Testis (tissue), 2 donors: ENCODE measurements at regions not wholly inside any gene's neighbourhood (a gene's known extent, or its start where the extent isn't known, plus 50 kb on each side); places are given as distances from the start of the nearest gene placed in this dataset.

Experiments
- DNase-seq: peaks from one replicate; pipeline ENCODE4 v3.0.0-alpha.2; 2019
- H3K27ac ChIP-seq, 2 donors: fragments of 200-600 bp; sonication (generic); one replicate each; pipeline ENCODE4 v1.5.1; 2019
- H3K27me3 ChIP-seq: fragments of 200-600 bp; sonication (generic); one replicate; pipeline ENCODE4 v1.5.1; 2019
- H3K36me3 ChIP-seq: fragments of 200-600 bp; sonication (generic); one replicate; pipeline ENCODE4 v1.5.1; 2017; ENCODE audit warnings: low read depth; ENCODE audit errors: missing control alignments
- H3K4me1 ChIP-seq: fragments of 200-600 bp; sonication (generic); one replicate; pipeline ENCODE4 v1.5.1; 2019
- H3K4me3 ChIP-seq, 2 donors: fragments of 200-600 bp; sonication (generic); one replicate each; pipeline ENCODE4 v1.5.1; 2017 to 2019
- H3K9me3 ChIP-seq: fragments of 200-600 bp; sonication (generic); one replicate; pipeline ENCODE4 v1.5.1; 2017
- CTCF ChIP-seq, 3 experiments: fragments of 450-650 bp in 2 of 3; fragments of 200-600 bp in 1 of 3; sonication (generic) in 1 of 3; IDR thresholded peaks; one replicate each; pipeline ENCODE4 v1.5.1; 2016 to 2019; ENCODE audit warnings: antibody characterized with exemption in 3 of 3, mild to moderate bottlenecking in 2 of 3, moderate library complexity in 1 of 3
- POLR2A ChIP-seq: fragments of 450-650 bp; IDR thresholded peaks from one replicate; pipeline ENCODE4 v1.6.1; 2017; ENCODE audit warnings: antibody characterized with exemption, mild to moderate bottlenecking, moderate library complexity
- WGBS, 2 donors: methylation state at CpG; one replicate each; pipeline ENCODE4 v1.1.5; 2018; 5-methylcytosine and 5-hydroxymethylcytosine counted together
- intact Hi-C: fragments of 100-400 bp; cut with DNase I; formaldehyde crosslinking; loops from one replicate; pipeline ENCODE4 v1.15.1; 2023; ENCODE audit warnings: low total_unique reads

GRCh38 chr2:8019934-8020333 is 661.9 kb upstream of the ID2 start:
- intact Hi-C loops, result no loop called here
- no peak for TF ChIP-seq CTCF (IDR thresholded peaks at IDR 0.05)
- TF ChIP-seq POLR2A, result no peak
- H3K36me3 ChIP-seq, result no peaks in the 10 kb centered on the region
- DNase-seq, result no peak
- H3K4me3 ChIP-seq, result no peak overlapping the region
- 89 to 92% methylated on average over 8 of the region's 8 CpGs for WGBS, 2 donors
- H3K27ac ChIP-seq, result no peak overlapping the region
- no peaks in the 10 kb centered on the region for H3K4me1 ChIP-seq
- H3K9me3 ChIP-seq, result no peaks in the 10 kb centered on the region
- H3K27me3 ChIP-seq, result no peaks in the 10 kb centered on the region

GRCh38 chr2:8021921-8022320 is 659.9 kb upstream of the ID2 start:
- no peaks in the 10 kb centered on the region for H3K27me3 ChIP-seq
- DNase-seq, result no peak
- WGBS, 2 donors, result 49 to 57% methylated on average over 2 of the region's 2 CpGs
- no peaks in the 10 kb centered on the region for H3K9me3 ChIP-seq
- intact Hi-C loops, result no loop called here
- no peak overlapping the region for H3K4me3 ChIP-seq
- TF ChIP-seq POLR2A (no peak), CTCF (IDR thresholded peaks at IDR 0.05) (no peak)
- no peaks in the 10 kb centered on the region for H3K4me1 ChIP-seq
- no peaks in the 10 kb centered on the region for H3K36me3 ChIP-seq
- no peak overlapping the region for H3K27ac ChIP-seq

GRCh38 chr2:8022908-8023640 is 658.8 kb upstream of the ID2 start:
- WGBS, 2 donors, result 78 to 83% methylated on average over 9 of the region's 9 CpGs
- intact Hi-C loops, result no loop called here
- no peaks in the 10 kb centered on the region for H3K27me3 ChIP-seq

GRCh38 chr2:8024506-8024905 is 657.4 kb upstream of the ID2 start:
- Histone ChIP-seq H3K4me3 (no peak overlapping the region), H3K9me3 (no peaks in the 10 kb centered on the region), H3K27ac (no peak overlapping the region), H3K27me3 (no peaks in the 10 kb centered on the region), H3K4me1 (no peaks in the 10 kb centered on the region), H3K36me3 (no peaks in the 10 kb centered on the region)
- TF ChIP-seq POLR2A (no peak), CTCF (IDR thresholded peaks at IDR 0.05) (no peak)
- 93 to 95% methylated on average over 8 of the region's 8 CpGs for WGBS, 2 donors
- DNase-seq, result no peak
- intact Hi-C loops, result no loop called here

More at GRCh38 chr2:8022908-8023640, 658.8 kb upstream of the ID2 start:
- no peaks in the 10 kb centered on the region for H3K4me1 ChIP-seq
- no peaks in the 10 kb centered on the region for H3K36me3 ChIP-seq
- DNase-seq, result no peak
- H3K9me3 ChIP-seq, result no peaks in the 10 kb centered on the region
- no peak overlapping the region for H3K4me3 ChIP-seq
- H3K27ac ChIP-seq, result no peak overlapping the region
- TF ChIP-seq CTCF (IDR thresholded peaks at IDR 0.05) (no peak), POLR2A (no peak)

GRCh38 chr2:8026381-8026780 is 655.5 kb upstream of the ID2 start:
- H3K9me3 ChIP-seq, result no peaks in the 10 kb centered on the region
- TF ChIP-seq POLR2A (no peak), CTCF (IDR thresholded peaks at IDR 0.05) (no peak)
- H3K27me3 ChIP-seq, result no peaks in the 10 kb centered on the region
- no peak overlapping the region for H3K4me3 ChIP-seq
- no peaks in the 10 kb centered on the region for H3K36me3 ChIP-seq
- no peaks in the 10 kb centered on the region for H3K4me1 ChIP-seq
- no peak for DNase-seq
- 92 to 97% methylated on average over 4 of the region's 4 CpGs for WGBS, 2 donors
- intact Hi-C loops, result no loop called here
- H3K27ac ChIP-seq, result no peak overlapping the region
